T-helper 22 cell (primary cell): ENCODE measurements at regions not wholly inside any gene's neighbourhood (a gene's known extent, or its start where the extent isn't known, plus 50 kb on each side); places are given as distances from the start of the nearest gene placed in this dataset.
"Not testable (repeated sequence)": the region's sequence is repeated elsewhere in the genome, so short reads cannot be mapped to it uniquely, and the experiment has no call there.

Experiments
- DNase-seq: peaks from one replicate; pipeline ENCODE4 v3.0.0-alpha.2; 2020; ENCODE audit warnings: low read depth

DNA sequence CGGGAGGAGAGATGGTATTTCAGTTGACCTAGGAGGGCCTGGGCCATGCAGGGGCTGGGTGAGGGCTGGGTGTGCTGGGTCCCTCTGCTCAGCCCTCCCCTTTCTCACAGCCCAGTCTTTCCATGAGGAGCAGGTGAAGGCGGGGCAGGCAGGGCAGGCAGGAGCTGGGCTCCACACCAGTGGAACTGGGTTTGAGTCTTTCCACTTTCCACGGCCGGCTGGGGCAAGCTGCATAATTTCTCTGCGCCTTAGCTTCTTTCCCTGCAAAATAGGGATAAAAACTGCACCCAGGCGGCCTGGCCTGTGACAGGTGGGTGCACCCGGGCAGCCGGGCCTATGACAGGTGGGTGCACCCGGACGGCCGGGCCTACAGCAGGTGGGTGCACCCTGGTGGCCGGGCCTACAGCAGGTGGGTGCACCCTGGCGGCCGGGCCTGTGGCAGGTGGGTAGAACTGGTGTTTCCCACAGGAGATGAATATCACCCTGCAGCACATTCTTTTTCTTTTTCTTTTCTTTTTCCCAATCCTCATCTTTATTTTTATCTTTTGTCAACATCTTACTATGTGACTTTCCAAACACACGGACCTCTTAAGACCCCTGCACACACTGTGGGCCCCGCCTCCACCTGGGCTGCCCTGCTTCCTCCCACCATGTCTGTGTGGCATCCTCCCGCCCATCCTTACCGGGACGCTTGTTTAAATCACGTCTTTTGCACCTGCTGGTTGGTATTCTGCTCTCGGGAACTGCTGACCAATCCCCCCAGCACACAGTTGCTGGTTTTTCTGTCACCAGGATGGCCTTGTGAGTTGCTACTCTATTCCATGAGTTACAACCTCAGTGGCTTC, 111.3 kb downstream of the NPIPB11 start:
- not testable (repeated sequence) for DNase-seq

DNA sequence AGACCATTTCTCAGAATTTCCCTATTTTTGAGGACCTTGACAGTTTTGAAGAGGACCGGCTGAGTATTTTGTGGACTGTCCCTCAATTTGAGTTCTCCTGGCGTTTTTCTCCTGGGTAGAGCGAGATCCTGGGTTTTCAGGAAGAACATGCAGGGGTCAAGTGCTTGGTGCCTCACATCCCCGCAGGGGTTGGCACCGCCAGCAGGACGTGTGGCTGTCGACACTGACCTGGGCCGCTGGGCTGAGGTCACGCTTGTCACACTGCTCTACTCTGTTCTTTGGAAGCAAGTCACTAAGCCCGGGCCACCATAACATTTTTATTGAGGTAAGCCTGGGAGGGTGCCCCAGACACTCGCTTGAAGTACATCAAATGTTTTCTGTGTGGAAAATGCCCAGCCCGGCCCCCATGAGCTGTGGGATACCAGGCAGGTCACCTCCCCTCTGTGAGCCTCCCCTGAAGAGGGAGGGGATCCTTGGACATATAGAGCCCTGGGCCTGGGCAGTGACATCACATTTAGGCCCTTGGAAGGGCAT, 112.0 kb downstream of the NPIPB11 start:
- not testable (repeated sequence) for DNase-seq

DNA sequence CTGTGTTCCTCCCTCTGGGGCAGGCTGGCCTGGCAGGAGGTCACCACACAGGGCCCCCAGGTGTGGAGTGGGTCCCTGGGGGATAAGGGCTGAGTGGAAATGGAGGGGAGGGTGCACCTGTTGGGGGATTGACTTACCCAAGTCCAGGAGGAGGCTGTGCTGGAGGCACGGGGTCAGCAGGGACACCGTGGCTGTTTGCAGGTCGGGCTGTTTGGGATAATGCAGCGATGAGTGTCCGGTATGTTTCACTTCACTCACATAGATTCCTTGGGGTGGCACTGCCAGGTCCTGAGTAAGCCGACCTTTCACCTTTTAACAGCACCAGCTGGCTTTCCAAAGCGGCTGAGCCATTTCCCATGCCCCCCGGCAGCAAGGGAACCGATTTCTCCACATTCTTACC, 113.0 kb downstream of the NPIPB11 start:
- not testable (repeated sequence) for DNase-seq

DNA sequence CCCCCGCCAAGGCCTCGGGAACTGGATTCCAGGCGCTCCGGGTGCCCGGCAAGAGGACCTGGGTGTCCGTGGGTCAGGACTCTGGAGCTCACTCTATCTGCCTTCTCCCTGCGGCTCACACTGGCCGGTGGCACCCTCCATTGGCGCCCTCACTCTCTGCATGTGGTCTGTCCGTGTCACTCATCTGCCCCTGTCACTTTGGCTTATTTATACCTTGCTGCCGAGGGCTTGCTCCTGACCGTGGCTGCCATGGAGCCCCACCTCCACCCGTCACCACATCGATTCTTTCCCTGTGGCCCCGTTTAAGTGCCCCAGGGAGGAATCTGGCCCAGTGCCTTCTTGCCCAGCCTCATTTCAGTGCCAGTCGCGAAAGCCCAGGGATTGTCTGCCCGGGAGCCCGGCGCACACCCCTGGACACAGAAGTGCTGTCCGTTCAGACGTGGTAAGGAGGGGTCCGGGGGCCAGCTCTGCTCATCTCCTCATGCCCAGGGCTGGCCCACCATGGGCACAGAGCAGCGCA, 113.5 kb downstream of the NPIPB11 start:
- not testable (repeated sequence) for DNase-seq

DNA sequence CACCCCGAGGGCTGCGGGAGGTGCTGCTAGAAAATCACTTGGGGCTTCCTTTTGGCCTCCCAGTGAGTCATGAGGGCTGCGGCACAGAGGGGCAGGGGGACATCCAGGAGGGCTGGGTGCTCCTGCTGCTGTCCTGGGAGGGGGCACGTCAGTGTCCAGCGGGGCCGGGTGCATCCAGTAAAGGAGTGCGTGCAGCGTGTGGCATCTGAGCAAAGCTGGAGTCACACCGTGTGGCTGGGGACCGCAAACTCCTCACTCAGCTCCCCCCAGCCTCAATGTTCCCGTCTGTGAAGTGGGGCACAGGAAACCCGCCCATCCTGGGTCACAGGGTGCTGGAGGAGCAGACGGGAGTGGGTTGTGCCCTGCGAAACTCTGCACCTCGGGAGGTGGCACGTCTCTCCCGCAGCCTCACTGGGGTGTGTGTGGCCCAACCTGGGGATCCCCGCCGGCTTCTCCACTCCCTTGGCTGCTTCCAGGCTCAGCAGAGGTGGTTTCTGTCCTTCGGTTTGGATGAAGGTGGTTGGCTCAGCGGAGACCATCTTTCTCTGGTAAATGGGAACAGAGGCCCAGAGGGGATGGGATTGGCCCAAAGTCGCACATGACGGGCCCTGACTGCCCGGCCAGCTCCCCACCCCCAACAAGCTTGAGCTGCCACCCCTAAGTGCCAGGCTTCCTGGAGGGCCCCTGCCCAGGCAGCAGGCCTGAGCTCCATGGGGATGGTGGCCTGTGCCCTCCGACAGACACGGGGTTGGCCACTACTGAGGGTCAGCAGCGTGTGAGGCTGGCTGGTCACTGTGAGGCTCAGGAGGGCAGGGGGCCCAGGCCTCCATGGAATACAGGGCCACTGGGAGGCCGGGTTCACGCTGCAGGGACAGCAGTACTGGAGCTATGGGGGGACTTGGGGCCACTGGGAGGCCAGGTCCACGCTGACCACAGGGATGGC, 114.9 kb downstream of the NPIPB11 start:
- DNase-seq, result peak; percentile 40

DNA sequence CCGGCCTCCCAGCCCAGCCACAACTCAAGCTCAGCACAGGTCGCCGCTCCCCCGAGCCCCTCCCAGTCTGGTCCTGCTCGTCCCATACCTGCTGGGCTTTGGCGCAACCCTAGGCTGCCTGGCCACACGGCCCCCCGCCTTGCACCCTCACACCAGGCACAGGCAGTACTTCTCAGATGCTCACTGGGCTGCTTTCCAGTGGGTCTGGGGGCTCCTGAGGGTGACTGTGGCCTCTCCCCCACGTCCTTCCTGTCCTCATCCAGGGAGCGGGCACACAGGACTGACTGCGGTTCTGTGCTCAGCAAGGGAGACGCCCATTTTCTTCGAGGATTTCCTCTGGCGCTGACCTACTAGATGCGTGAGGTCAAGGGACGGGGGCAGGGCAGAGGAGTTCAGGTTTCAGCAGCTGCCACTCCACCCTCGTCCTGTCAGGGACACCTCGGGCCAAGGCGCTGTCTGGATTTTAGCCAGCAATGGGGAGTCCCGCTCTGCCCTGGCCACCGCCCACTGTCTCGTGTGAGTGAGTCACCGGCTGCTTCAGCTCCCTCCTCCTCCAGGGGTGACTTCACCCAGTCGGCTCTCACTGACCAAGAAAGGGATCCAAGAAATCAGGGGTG, 115.8 kb downstream of the NPIPB11 start:
- peak; percentile 49 for DNase-seq

DNA sequence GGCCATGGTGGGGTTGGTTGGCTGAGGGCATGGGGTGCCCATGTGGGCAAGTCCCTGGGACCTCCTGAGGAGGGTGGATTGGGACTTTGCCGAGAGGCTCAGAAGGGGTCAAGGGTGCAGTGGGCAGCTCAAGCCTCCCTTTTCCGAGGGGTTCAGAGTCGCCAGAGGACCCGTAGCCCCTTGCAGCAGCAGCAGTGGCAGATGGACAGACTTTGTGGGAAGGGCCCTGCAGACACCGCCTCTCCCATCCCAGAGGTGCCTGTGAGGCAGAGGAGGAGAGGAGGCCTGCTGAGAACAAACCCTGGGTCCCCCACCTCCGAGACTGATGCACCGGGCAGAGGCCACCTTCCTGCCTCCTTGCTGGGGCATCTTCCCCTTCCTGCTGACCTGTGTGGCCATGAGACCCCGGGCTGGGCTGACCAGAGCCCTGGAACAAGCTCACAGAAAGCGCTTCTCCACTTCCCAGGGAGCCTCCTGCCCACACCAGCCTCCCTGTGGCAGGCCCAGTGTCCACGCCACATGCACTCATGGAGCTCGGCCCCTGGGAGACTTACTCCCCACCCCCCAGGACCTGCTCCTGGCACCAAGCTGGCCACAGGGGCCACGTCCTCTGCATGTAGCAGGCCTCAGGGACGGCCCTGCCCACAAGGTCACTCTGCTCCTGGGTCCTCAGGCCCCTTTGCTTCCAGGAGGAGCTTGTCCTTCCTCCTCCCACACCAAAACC, 116.8 kb downstream of the NPIPB11 start:
- not testable (repeated sequence) for DNase-seq

DNA sequence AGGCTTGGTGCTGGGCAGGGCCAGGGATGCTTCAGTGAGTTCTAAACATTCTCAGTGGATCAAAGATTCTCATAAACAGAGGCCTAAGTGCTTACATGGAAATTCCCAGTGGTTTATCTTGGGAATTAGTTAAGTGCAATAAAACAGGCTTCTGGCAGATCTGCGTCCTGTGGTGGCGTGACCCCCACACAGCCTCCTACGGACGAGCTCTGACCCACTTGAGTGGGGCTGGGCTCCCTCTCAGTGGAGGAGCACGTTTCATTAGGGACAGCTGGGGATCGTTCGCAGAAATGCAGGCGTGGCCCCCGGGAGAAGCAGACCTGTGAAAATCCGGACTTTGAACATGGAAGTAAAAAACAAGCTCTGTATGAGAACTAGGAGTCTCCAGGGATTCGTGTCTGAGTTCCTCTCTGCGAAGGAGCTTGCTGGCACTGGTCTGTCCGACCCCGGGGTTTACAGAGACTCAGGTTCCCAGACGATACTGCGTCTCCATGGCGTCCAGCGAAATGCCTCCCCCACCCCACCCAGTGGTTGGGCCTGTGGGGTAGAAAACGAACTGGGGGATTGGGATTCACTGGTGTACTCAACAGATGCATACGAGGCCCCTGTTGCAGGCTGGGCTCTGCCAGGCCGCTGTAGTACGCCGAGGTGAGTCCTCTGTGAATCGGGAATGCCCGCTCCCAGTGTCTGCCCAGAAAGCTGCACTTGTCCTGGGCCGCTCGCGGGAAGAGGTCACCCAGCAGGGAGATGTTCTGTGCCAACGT, 117.6 kb downstream of the NPIPB11 start:
- not testable (repeated sequence) for DNase-seq

DNA sequence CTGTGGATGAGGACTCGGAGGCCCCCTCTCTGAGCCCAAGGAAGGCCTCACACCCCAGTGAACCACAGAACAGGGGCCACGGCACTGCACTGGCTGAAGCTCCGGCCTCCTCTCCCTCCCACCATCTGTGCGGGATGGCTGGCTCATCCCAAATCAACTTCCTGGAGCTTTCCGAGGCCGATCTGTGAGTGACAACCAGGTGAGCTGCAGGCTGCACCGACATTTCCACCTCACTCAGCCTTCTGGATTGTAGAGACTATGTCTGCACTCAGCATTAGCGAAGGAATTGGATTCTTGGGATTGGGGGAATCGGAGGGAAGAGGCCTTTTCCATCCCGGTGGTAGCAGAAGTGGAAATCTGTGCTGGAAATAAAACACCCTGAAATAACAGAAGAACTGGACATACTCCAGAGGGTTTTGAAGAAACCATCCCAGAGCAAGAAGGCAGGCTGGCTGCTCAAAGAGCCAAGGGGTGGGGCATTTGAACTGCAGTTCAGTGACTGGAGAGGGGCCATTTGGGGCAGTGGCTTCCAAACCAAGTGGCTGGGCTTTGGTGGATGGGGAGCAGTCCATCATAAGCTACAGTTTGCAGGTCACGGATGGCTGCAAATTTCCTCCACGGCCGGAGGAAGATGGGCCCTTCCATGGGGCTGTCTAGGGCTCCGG, 118.5 kb downstream of the NPIPB11 start:
- DNase-seq, result not testable (repeated sequence)

DNA sequence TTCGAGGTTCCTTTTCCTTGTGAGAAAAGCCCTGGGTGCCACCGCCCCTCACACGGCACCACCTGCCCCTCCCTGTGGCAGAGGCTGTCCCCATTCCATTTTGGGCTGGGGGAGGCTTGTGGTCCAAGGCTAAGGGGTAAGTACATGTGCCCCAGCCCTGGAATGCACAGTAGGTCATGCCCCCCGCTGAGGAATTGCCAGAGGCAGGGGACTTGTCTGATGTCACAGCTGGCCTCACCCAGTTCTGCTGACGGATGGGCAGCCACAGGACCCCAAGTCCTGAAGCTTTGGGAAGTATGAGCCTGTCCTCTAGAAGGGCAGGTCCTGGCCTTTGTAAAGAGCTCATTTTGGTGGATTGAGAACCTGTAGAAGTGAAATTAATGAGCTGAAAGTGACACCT, 119.3 kb downstream of the NPIPB11 start:
- DNase-seq, result not testable (repeated sequence)

DNA sequence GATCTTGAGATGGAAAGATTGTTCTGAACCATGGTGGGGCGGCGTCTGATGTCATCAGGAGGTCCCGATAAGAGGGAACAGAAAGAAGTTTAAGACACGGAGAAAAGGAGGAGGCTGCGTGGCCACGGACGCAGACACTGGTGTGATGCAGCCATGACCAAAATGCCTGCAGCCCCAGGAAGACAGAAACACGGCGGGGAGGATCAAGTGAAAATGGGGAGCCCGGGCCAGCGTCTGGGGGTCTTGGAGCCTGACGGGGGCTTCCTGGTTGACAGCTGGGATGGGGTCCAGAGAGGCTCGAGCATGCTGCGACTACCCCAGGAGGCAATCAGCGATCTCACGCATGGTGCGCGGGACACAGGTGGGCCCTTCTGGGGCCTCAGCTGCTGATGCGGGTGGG, 119.7 kb downstream of the NPIPB11 start:
- not testable (repeated sequence) for DNase-seq

DNA sequence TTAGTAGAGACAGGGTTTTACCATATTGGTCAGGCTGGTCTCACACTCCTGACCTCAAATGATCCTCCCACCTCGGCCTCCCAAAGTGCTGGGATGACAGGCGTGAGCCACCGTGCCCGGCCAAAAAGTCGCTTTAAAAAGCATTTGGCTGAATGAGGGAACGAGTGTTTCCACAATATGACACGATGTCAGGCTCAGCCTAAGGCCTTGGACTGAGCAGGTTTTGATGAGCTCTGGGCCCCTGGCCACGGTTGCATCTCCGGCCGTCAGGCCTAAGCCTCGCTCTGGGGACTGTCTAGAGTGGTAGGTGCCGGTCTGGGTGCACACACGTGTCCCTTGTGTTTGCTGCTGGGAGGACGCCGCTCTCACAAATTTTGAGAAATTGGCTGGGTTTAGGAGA, 120.3 kb downstream of the NPIPB11 start:
- DNase-seq, result not testable (repeated sequence)

DNA sequence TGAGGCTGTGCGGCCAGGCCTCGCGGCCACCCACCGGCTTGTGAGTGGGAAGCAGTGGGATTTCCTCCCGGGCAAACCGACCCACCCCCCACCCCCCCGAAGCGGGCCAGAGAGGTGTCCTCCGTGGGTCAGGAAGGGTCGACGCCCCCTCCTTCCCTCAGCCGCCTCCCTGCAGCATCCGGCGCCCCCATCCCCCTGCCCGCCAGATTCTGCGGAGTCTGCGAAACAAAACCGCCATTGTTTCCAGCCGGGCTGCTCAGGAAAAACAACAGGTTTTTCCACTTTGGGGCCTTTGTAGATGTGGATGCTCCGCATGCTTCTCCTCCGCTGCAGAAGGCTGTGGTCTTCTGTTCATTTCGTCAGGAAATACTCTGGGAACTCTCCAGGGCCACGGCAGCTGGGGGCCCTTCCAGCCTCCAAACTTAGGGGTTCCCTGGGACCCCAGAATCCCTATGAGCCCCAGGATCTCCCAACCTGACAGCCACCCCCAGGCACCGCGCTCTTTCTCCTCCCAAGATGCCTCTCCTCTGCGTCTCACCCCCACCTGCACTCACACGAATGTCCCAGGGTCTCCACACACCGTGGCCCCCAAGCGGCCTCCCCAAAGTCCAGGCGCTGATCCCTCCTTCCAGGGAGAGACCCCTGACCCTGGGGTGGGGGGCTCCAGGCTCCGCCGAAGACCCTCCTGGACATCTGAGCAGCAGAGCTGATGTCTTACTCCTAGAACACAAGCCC, 121.2 kb downstream of the NPIPB11 start:
- DNase-seq, result not testable (repeated sequence)

DNA sequence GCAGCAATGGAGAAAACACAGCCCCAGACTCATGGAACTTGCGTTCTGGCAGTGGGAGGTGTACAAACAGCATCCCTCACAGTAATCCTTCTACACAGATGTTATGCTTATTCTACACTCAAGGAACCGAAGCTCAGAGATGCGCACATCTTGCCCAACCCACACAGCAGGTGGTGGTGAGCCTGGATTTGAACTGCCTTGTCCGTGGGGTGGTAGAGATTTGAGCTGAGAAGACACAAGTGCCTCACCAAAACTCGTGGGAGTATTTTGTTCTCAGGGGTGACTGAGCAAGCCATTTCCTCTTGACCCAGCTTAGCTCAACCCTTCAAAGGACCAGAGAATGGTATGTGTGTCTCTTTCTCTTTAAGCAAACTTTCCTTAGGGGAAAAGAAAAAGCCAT, 121.8 kb downstream of the NPIPB11 start:
- DNase-seq, result not testable (repeated sequence)

DNA sequence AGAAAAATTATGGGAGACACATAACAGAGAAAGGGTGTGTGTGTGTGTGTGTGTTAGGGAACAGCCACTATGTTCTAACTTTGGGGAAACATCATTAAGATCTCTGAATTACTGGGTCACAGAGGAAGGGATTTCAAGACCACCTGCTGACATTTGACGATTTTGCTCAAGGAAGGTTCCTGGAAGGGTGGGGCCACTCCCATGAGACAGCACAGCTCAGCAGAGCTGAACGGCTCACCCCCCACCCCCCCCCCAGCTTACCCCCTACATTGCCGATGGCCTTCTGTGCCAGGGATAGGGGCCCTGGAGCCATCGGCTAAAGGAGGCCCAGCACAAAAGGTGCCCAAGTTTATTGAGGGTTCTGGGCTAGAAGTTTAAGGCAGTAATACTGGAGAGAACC, 122.4 kb downstream of the NPIPB11 start:
- not testable (repeated sequence) for DNase-seq

DNA sequence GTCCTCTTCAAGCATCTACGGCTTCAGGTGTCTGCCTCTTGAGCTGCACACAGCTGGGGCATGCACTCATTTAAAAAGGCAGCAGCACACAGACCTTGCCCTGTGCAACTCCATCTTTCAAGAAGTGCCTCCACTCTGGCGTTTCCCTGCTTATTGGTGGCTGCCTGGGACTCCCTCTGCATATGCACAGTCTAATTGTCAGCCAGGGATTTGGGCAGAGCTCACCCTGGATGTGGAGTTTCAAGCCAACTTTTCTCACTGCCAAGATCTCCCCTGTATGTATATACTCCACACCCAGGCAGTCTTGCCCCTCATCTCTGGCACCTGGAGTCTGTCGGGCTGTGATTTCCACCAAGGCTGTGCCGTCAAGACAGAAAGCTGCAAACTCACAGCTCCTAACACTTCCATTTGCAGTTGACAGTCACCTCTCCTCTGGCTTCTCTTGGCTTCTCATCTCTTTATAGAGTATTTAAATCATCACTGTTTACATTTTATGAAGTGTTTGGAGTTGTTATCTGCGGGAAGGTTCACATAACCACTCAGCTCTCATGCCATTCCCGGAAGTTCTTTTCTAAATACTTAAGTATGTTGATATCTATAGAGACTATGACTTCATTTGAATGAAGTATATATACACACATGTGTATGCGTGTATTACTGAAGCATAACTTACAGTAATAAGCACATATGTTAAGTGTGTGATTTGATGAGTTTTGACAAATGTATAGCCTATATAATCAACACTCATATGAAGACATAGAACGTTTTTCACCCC, 128.2 kb downstream of the NPIPB11 start:
- not testable (repeated sequence) for DNase-seq

DNA sequence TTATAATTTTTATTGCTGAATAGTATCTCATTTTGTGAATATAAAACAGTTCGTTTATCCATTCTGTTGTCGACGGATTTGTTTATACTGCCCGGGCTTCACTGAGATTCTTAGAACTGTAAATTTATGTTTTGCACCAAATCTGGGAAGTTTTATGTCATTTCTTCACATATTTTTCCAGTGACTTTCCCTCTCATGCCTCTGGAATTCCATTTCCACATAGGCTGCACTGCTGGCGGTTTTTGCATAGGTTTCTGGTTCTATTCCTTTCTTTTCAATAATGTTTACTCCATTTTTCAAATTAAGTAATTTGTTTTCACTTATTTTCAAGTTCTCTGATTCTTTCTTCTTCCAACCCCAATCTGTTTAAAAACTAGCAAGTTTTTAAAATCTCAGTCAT, 130.1 kb downstream of the NPIPB11 start:
- not testable (repeated sequence) for DNase-seq
